Calu3 (cell line): ENCODE measurements at regions not wholly inside any gene's neighbourhood (a gene's known extent, or its start where the extent isn't known, plus 50 kb on each side); places are given as distances from the start of the nearest gene placed in this dataset.

Experiments
- BruUV-seq: library from RNA; stranded (reverse); fragments of 400-500 nt; replicated peaks from 2 replicates; lab custom pipeline; 2021; lab: Mats Ljungman, UMichigan
- CTCF ChIA-PET: fragments of 300-600 bp; sonication (Branson Sonifier 250); formaldehyde crosslinking; loops from one replicate; lab custom pipeline; 2022; ENCODE audit warnings: antibody characterized with exemption; lab: Charles Lee
- DNase-seq: peaks from one replicate; pipeline ENCODE4 v3.0.0; 2022
- H3K27ac Mint-ChIP-seq: one replicate; pipeline ENCODE4 v1.8.0; 2022; ENCODE audit warnings: mixed read lengths; ENCODE audit not compliant: unreplicated experiment
- H3K27me3 Mint-ChIP-seq: one replicate; pipeline ENCODE4 v1.8.0; 2022; ENCODE audit warnings: mixed read lengths; ENCODE audit not compliant: unreplicated experiment
- H3K36me3 Mint-ChIP-seq: one replicate; pipeline ENCODE4 v1.8.0; 2022; ENCODE audit warnings: mild to moderate bottlenecking, moderate library complexity, mixed read lengths; ENCODE audit not compliant: insufficient read depth, unreplicated experiment
- H3K4me1 Mint-ChIP-seq: one replicate; pipeline ENCODE4 v1.8.0; 2022; ENCODE audit warnings: mild to moderate bottlenecking, low read depth, mixed read lengths; ENCODE audit not compliant: unreplicated experiment
- H3K4me3 Mint-ChIP-seq: one replicate; pipeline ENCODE4 v1.8.0; 2022; ENCODE audit warnings: mild to moderate bottlenecking, low read depth, moderate library complexity, mixed read lengths; ENCODE audit not compliant: unreplicated experiment
- H3K9me3 Mint-ChIP-seq: one replicate; pipeline ENCODE4 v1.8.0; 2022; ENCODE audit warnings: low read depth, mixed read lengths; ENCODE audit not compliant: unreplicated experiment
- intact Hi-C: fragments of 100-400 bp; cut with micrococcal nuclease; formaldehyde crosslinking; loops from one replicate; pipeline ENCODE4 v1.10.0; 2022; ENCODE audit not compliant: unreplicated experiment
- TF ChIP-seq, protein P1 (sequence below): fragments of 200-600 bp; IDR thresholded peaks from one replicate; pipeline ENCODE4 v1.8.0; 2022; ENCODE audit warnings: antibody characterized with exemption; ENCODE audit not compliant: unreplicated experiment

DNA sequence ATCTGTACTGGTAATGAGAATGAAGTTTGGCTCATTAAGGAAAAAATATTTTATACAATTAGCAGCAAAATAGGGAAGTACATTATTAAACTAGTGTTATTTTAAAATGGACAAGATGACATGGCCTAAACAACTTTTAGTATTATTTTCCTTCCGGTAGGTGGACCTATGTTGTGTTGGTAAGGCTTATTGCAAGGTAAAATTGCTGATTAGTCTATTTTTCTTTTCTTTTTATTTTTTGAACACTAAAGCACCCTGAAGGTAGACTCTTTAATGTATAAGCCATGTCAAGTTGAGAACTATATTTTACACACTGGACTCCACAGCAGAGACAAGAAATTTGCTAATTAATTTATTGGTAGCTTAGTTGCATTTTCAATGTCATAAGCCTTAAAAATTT is 239.5 kb upstream of the POT1 start:
- CTCF ChIA-PET = no interaction called here
- Mint-ChIP-seq H3K9me3 (no peaks in the 10 kb centered on the region), H3K4me3 (no peak overlapping the region), H3K36me3 (no peaks in the 10 kb centered on the region), H3K27ac (no peak overlapping the region), H3K27me3 (no peaks in the 10 kb centered on the region), H3K4me1 (no peaks in the 10 kb centered on the region)
- intact Hi-C loops = no loop called here
- no peak for DNase-seq
- TF ChIP-seq, protein P1, sequence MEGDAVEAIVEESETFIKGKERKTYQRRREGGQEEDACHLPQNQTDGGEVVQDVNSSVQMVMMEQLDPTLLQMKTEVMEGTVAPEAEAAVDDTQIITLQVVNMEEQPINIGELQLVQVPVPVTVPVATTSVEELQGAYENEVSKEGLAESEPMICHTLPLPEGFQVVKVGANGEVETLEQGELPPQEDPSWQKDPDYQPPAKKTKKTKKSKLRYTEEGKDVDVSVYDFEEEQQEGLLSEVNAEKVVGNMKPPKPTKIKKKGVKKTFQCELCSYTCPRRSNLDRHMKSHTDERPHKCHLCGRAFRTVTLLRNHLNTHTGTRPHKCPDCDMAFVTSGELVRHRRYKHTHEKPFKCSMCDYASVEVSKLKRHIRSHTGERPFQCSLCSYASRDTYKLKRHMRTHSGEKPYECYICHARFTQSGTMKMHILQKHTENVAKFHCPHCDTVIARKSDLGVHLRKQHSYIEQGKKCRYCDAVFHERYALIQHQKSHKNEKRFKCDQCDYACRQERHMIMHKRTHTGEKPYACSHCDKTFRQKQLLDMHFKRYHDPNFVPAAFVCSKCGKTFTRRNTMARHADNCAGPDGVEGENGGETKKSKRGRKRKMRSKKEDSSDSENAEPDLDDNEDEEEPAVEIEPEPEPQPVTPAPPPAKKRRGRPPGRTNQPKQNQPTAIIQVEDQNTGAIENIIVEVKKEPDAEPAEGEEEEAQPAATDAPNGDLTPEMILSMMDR = no peak
- BruUV-seq = no TSS peak

DNA sequence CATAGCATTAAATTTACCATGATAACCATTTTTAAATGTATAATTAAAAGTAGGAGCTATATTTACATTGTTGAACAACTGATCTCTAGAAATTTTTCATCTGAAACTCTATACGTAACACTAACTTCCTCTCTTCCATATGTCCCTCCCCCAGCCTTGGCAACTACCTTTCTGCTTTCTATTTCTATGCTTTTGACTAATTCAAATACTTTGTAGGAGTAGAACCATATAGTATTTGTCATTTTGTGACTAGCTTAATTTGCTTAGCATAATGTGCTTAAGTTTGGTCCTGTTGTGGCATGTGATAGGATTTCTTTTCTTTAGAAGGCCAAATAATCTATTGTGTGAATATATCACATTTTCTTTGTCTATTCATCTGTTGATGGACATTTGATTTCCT is 225.3 kb upstream of the POT1 start:
- H3K4me1 Mint-ChIP-seq = no peaks in the 10 kb centered on the region
- intact Hi-C loops = no loop called here
- H3K27me3 Mint-ChIP-seq = no peaks in the 10 kb centered on the region
- no peak for DNase-seq
- CTCF ChIA-PET = no interaction called here
- no peak overlapping the region for H3K4me3 Mint-ChIP-seq
- H3K9me3 Mint-ChIP-seq = peaks cover 2% of the 10 kb centered on the region
- TF ChIP-seq, protein P1 = no peak
- no TSS peak for BruUV-seq
- H3K27ac Mint-ChIP-seq = no peak overlapping the region
- H3K36me3 Mint-ChIP-seq = no peaks in the 10 kb centered on the region

DNA sequence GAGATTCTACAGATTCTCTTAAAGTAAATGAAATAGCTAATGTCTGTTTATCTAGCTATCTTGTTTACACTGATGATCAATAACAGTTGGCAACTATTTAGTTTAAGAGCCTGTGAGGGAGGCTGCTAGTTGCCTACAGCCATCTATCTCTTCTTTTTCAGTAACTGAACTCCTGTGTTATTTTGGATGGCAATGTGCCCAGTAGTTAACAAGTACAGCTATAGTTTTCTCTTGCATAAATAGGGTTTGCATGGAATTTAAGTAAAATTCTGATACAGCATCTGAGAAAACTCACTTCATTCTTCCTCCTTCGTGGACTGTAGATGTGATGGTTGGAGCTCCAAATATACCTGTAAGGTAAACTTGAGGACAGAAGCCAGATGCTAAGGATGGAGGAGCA is 219.5 kb upstream of the POT1 start:
- CTCF ChIA-PET = interaction anchor here (0.7 kb wide), 1 partner anchor 11 kb away, joined by 3 read pairs; no protein-coding TSS in a partner anchor
- H3K9me3 Mint-ChIP-seq = no peaks in the 10 kb centered on the region
- intact Hi-C loops = no loop called here
- no peak for DNase-seq
- H3K36me3 Mint-ChIP-seq = no peaks in the 10 kb centered on the region
- H3K4me3 Mint-ChIP-seq = no peak overlapping the region
- no peaks in the 10 kb centered on the region for H3K4me1 Mint-ChIP-seq
- H3K27me3 Mint-ChIP-seq = no peaks in the 10 kb centered on the region
- TF ChIP-seq, protein P1 = no peak
- H3K27ac Mint-ChIP-seq = no peak overlapping the region
- BruUV-seq = no TSS peak

DNA sequence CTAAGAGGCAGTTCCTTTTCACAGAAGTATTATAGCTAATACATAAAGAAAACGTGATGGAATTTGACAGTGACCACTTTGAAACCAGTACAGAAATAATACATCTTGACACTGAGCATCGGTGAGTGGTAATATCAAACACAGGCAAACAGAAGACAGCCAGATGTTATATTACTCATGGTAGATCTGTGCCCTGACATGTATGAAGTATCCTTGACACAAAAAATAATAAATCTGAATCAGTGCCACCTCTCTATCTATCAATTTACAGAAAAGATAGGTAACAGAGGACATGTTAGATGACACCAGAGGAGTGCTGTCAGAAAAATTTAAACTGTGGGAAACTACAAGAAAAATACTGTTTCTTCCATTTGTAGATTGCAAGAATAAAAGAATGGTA is 217.4 kb upstream of the POT1 start:
- Mint-ChIP-seq H3K27me3 (no peaks in the 10 kb centered on the region), H3K27ac (no peak overlapping the region), H3K4me3 (no peak overlapping the region), H3K36me3 (no peaks in the 10 kb centered on the region), H3K9me3 (no peaks in the 10 kb centered on the region), H3K4me1 (no peaks in the 10 kb centered on the region)
- CTCF ChIA-PET = no interaction called here
- BruUV-seq = no TSS peak
- intact Hi-C loops = no loop called here
- TF ChIP-seq, protein P1 = no peak
- no peak for DNase-seq
